DOHH2 (cell line): ENCODE measurements at regions not wholly inside any gene's neighbourhood (a gene's known extent, or its start where the extent isn't known, plus 50 kb on each side); places are given as distances from the start of the nearest gene placed in this dataset.

Experiments used
- CTCF ChIP-seq: fragments of 200-600 bp; sonication (generic); IDR thresholded peaks from one replicate; pipeline ENCODE4 v1.5.1; 2014; ENCODE audit warnings: antibody characterized with exemption, mild to moderate bottlenecking, low read depth, low read length; ENCODE audit not compliant: poor library complexity, severe bottlenecking
- EZH2phosphoT487 ChIP-seq: fragments of 200-600 bp; sonication (generic); IDR thresholded peaks from 2 replicates; pipeline ENCODE4 v1.6.1; 2017; ENCODE audit warnings: borderline replicate concordance, mild to moderate bottlenecking, antibody characterized with exemption, low read length, moderate library complexity, mixed read lengths

- TF ChIP-seq CTCF = no peak
- no peak for TF ChIP-seq EZH2phosphoT487
Observed at GRCh38 chr12:3432868-3433267, 58.1 kb upstream of the PRMT8 start.
